ENCODE measurements at regions not wholly inside any gene's neighbourhood (a gene's known extent, or its start where the extent isn't known, plus 50 kb on each side); places are given as distances from the start of the nearest gene placed in this dataset.

- TF ChIP-seq CTCF (IDR thresholded peaks at IDR 0.05) (no peak), POLR2AphosphoS5 (IDR thresholded peaks at IDR 0.05) (no peak)
Observed at GRCh38 chr4:176492646-176493302, 173.0 kb downstream of the SPCS3 start.
